GM13977 (cell line): ENCODE measurements at regions not wholly inside any gene's neighbourhood (a gene's known extent, or its start where the extent isn't known, plus 50 kb on each side); places are given as distances from the start of the nearest gene placed in this dataset.

Experiments used
- DNase-seq: peaks from one replicate; pipeline ENCODE4 v3.0.0; 2012; ENCODE audit warnings: low spot score
- in situ Hi-C: fragments of 300-500 bp; cut with MboI; formaldehyde crosslinking; loops from one replicate; pipeline ENCODE4 v1.12.0; 2022; ENCODE audit warnings: low sequenced_read_pairs, low pct_unique_long_range_greater_than_20kb, mixed read lengths, inconsistent platforms; ENCODE audit not compliant: unreplicated experiment
- TF ChIP-seq, protein P1 (sequence below): IDR thresholded peaks from 2 replicates; pipeline ENCODE4 v1.5.1; 2012; ENCODE audit warnings: mild to moderate bottlenecking, control low read depth; ENCODE audit not compliant: insufficient read depth; ENCODE audit errors: extremely low read depth, missing control alignments

DNA sequence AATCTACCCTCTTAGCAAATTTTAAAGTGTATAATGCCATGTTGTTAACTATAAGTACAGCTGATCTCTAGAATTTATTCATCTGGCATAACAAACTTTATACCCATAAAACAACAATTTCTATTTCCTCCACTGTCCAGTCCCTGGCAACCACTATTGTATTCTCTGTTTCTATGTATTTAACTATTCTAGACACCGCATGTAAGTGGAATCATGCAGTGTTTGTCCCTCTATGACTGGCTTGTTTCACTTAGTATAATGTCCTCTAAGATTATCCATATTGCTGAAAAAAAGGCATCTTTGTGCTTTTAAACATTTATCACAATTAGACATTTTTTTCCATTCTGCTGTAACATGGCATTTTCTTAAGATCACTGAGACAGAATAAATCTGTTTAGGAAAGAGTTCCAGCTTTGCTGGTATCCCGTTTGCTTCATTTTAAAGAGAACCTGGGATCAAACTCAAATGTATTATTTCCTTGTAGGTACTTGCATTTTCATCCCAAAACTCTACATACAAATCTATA is 1191.0 kb downstream of the SLITRK5 start:
- DNase-seq: no peak
- TF ChIP-seq, protein P1, sequence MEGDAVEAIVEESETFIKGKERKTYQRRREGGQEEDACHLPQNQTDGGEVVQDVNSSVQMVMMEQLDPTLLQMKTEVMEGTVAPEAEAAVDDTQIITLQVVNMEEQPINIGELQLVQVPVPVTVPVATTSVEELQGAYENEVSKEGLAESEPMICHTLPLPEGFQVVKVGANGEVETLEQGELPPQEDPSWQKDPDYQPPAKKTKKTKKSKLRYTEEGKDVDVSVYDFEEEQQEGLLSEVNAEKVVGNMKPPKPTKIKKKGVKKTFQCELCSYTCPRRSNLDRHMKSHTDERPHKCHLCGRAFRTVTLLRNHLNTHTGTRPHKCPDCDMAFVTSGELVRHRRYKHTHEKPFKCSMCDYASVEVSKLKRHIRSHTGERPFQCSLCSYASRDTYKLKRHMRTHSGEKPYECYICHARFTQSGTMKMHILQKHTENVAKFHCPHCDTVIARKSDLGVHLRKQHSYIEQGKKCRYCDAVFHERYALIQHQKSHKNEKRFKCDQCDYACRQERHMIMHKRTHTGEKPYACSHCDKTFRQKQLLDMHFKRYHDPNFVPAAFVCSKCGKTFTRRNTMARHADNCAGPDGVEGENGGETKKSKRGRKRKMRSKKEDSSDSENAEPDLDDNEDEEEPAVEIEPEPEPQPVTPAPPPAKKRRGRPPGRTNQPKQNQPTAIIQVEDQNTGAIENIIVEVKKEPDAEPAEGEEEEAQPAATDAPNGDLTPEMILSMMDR: no peak
- in situ Hi-C loops: no loop called here

DNA sequence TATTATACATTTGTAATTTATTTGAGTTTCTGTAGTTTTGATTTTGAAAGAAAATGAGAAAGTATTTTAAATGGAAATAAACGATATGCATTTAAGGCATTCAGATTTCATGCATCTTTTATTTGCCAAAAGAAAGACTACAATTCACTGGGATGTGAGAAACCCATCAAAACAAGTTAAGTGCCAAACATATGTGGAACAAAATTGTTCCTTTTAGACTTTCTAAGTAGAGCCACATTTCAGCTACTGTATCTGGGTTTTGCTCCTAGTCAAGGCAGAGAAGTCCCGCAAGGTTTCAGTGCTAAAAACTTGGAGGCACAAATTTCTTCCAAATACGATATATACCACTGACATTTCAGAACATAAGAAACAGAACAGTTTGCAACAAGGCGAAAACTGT is 1191.9 kb downstream of the SLITRK5 start:
- TF ChIP-seq, protein P1: no peak
- DNase-seq: no peak
- in situ Hi-C loops: no loop called here

DNA sequence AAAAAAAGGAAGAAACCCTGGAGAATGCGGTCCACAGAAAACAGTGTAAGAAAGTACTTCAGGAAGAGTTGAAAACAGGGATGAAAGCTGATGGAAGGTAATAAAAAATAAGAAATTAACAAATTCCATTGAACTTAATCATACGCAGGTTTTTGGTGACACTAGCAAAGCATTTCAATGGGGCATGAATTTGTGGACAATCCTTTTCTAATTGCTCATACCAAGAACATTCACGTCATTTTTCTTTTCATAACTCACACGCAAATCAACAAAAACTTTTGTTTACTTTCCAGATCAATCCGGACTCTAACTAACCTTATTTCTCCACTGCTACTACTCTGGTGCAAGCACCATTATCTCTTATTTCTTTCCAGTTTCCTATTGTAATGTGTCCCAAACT is 1195.0 kb downstream of the SLITRK5 start:
- DNase-seq: no peak
- in situ Hi-C loops: no loop called here
- TF ChIP-seq, protein P1: no peak

DNA sequence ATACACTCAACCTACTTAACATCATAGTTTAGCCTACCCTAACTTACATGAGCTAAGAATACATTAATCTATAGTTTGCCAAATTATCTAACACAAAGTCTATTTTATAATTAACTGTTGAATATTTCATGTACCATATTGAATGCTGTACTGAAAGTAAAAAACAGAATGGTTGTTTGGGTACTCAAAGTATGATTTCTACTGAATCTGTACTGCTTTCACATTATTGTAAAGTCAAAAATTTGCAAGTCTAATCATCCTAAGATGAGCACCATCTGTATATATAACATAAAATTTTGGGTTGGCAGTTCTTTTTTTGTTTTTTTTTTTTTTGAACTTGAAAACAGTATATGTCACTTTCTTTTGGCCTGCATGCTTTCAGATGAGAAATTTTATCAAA is 1212.6 kb downstream of the SLITRK5 start:
- in situ Hi-C loops: no loop called here
- DNase-seq: no peak
- TF ChIP-seq, protein P1: no peak

DNA sequence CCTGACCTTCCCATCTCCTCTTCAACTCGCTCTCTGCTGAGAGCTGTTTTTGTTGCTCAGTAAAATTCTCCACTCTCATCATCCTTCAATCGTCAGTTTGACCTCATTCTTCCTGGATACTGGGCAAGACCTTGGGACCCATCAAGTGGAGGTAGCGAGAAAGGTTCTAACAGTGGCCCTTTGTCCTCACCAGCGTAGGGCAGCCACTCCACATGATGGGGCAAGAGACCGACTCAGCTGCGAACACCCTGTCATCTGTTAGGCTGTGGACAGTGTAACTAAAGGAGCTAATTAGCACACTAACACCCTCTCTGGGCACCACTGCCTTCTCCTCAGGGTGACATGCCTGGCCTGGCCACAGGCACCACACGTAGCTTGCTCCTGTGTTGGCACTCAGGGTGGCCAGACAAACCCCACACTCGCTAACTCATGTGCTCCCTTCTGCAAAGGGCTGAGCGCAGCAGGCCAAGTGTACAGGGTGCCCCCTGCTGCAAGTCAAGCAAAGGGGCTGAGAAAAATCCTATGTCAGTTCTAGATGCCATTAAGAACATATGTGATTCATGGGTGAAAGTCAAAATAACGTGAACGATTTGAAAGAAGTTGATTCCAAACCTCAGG is 1216.0 kb downstream of the SLITRK5 start:
- no peak for DNase-seq
- in situ Hi-C loops: no loop called here
- TF ChIP-seq, protein P1: peak; percentile 19

DNA sequence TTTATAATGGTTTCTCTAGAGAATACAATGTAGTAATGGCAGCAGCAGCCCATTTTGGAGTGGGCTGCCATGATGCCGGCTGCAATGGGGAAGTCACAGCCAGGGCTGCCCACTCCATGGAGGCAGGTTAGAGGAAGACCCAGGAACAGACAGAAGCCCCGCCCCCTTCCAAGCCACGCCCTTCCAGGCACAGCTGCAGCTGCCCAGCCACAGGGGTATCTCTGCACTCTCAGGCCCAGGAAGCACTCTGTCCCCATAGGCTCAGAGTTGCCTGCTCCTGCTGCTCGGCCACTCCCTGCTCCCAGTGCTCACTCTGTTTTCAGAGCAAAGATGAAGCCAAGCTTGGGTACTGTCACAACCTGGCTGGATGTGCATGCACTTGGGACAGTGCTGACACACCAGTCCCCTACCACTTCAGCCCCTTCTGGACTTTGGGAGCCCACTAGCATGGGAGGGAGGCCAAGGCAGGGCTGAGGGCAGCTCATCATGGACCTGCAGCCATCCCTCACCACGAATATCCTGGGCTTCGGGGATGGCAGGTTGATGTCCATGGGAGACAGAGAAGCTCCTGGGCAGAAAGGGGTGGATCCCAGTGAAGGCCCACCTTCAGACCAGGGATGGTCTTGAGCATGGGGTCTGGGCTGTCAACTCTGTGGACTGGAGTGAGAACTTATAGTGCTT is 1224.2 kb downstream of the SLITRK5 start:
- TF ChIP-seq, protein P1: no peak
- no peak for DNase-seq
- in situ Hi-C loops: no loop called here
